ENCODE measurements at regions not wholly inside any gene's neighbourhood (a gene's known extent, or its start where the extent isn't known, plus 50 kb on each side); places are given as distances from the start of the nearest gene placed in this dataset.

- TF ChIP-seq CTCF (IDR thresholded peaks at IDR 0.05) (no peak), POLR2AphosphoS5 (IDR thresholded peaks at IDR 0.05) (no peak), POLR2A (IDR thresholded peaks at IDR 0.05) (no peak)
Observed at GRCh38 chr13:83992566-83993358, 110.5 kb upstream of the SLITRK1 start.

All from breast epithelium (tissue), 3 donors.